Activated naive CD8-positive, alpha-beta T cell treated with anti-CD3 and anti-CD28 coated beads, Interleukin-2, amount 50 U/mL, for 24 hours (primary cell): ENCODE measurements at regions not wholly inside any gene's neighbourhood (a gene's known extent, or its start where the extent isn't known, plus 50 kb on each side); places are given as distances from the start of the nearest gene placed in this dataset.

Experiments
- ATAC-seq: fragments of 150-1000 bp; cut with Tn5 transposase; one replicate; pipeline ENCODE4 v1.10.0; 2021
- DNase-seq: peaks from one replicate; pipeline ENCODE4 v3.0.0; 2021
- H3K27ac Mint-ChIP-seq: one replicate; pipeline ENCODE4 v1.8.0; 2021; ENCODE audit warnings: mild to moderate bottlenecking, mixed read lengths
- H3K27me3 Mint-ChIP-seq: one replicate; pipeline ENCODE4 v1.8.0; 2021; ENCODE audit warnings: mixed read lengths
- H3K36me3 Mint-ChIP-seq: one replicate; pipeline ENCODE4 v1.8.0; 2021; ENCODE audit warnings: low read depth, mixed read lengths
- H3K4me1 Mint-ChIP-seq: one replicate; pipeline ENCODE4 v1.8.0; 2021; ENCODE audit warnings: mixed read lengths
- H3K4me3 Mint-ChIP-seq: one replicate; pipeline ENCODE4 v1.8.0; 2021; ENCODE audit warnings: mild to moderate bottlenecking, moderate library complexity, mixed read lengths
- H3K9me3 Mint-ChIP-seq: one replicate; pipeline ENCODE4 v1.8.0; 2021; ENCODE audit warnings: mixed read lengths

DNA sequence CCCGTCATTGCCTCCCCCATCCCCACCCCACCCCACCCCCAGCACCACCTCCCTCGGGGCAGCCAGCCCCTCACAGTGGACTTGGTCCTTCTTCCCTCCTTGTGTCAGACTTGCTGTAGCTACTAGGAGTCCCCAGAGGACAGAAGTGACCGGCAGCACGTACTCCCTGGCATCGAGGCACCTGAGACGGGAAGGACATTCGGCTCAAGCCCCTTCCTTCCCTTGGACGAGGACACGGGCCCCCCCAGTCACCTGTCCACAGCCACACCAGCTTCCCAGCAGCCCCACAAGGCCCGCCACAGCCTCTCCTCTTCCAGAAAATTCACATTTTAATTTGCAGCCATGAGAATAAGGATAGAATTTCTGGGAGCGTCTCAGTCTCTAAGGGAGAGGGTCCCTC is 267.8 kb upstream of the SHH start:
- H3K36me3 Mint-ChIP-seq, result no peaks in the 10 kb centered on the region

GRCh38 chr7:156079156-156079555 is 266.9 kb upstream of the SHH start:
- no peak overlapping the region for H3K27ac Mint-ChIP-seq
- no peak for DNase-seq
- no peak for ATAC-seq
- H3K4me3 Mint-ChIP-seq, result no peak overlapping the region
- H3K9me3 Mint-ChIP-seq, result no peaks in the 10 kb centered on the region
- no peaks in the 10 kb centered on the region for H3K36me3 Mint-ChIP-seq
- no peaks in the 10 kb centered on the region for H3K4me1 Mint-ChIP-seq
- H3K27me3 Mint-ChIP-seq, result no peaks in the 10 kb centered on the region

More for the DNA sequence above, 267.8 kb upstream of the SHH start:
- no peak for DNase-seq
- Mint-ChIP-seq H3K27me3 (no peaks in the 10 kb centered on the region), H3K9me3 (no peaks in the 10 kb centered on the region), H3K4me3 (no peak overlapping the region), H3K4me1 (no peaks in the 10 kb centered on the region), H3K27ac (no peak overlapping the region)
- no peak for ATAC-seq

GRCh38 chr7:156074982-156075615 is 262.8 kb upstream of the SHH start:
- no peak overlapping the region for H3K27ac Mint-ChIP-seq
- H3K4me1 Mint-ChIP-seq, result no peaks in the 10 kb centered on the region
- no peaks in the 10 kb centered on the region for H3K36me3 Mint-ChIP-seq
- no peak overlapping the region for H3K4me3 Mint-ChIP-seq
- H3K27me3 Mint-ChIP-seq, result no peaks in the 10 kb centered on the region
- H3K9me3 Mint-ChIP-seq, result no peaks in the 10 kb centered on the region
- ATAC-seq (no peak), DNase-seq (no peak)

- H3K36me3 Mint-ChIP-seq, result no peaks in the 10 kb centered on the region
- no peaks in the 10 kb centered on the region for H3K27me3 Mint-ChIP-seq
- no peak for DNase-seq
- H3K9me3 Mint-ChIP-seq, result no peaks in the 10 kb centered on the region
- no peaks in the 10 kb centered on the region for H3K4me1 Mint-ChIP-seq
- ATAC-seq, result no peak
- H3K4me3 Mint-ChIP-seq, result no peak overlapping the region
- no peak overlapping the region for H3K27ac Mint-ChIP-seq
These were observed 261.8 kb upstream of the SHH start for GRCh38 chr7:156074084-156074483.

GRCh38 chr7:156073366-156074052 is 261.2 kb upstream of the SHH start:
- Mint-ChIP-seq H3K9me3 (no peaks in the 10 kb centered on the region), H3K4me3 (no peak overlapping the region), H3K36me3 (no peaks in the 10 kb centered on the region), H3K27me3 (no peaks in the 10 kb centered on the region), H3K27ac (no peak overlapping the region), H3K4me1 (no peaks in the 10 kb centered on the region)
- DNase-seq (no peak), ATAC-seq (no peak)

DNA sequence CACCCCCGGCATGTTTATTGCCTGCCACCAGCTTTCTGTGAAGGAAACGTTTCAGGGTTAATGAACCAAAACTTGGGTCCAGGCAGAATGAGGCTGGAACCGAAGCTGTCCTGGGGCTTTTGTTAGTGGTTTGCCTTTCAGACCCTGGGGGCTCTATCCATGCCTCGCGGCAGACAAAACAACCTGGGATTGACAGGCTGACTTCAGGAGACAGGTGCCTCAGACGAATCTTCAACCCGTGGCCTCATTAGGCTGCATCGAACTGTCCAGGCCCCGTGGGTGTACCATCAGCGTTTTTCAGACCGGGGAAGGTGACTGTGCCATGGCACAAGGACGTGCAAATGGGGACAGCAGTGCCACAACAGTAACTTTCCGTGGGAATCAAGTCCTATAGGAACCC is 259.3 kb upstream of the SHH start:
- Mint-ChIP-seq H3K27me3 (no peaks in the 10 kb centered on the region), H3K4me3 (no peak overlapping the region), H3K9me3 (no peaks in the 10 kb centered on the region), H3K4me1 (no peaks in the 10 kb centered on the region), H3K36me3 (no peaks in the 10 kb centered on the region), H3K27ac (no peak overlapping the region)
- DNase-seq (no peak), ATAC-seq (no peak)

DNA sequence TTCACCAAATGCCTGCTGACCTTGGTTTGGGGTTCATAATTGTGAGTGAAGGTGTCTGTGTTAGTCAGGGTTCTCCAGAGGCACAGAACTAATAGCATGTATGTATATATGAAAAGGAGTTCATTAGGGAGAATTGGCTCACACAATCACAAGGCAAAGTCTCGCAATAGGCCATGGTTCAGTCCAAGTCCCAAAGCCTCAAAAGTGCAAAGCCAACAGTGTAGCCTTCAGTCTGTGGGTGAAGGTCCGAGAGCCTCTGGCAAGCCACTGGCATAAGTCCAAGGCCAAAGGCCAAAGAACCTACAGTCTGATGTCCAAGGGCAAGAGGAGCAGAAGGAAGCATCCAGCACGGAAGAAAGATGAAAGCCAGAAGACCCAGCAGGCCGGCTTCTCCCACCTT is 257.6 kb upstream of the SHH start:
- Mint-ChIP-seq H3K27ac (no peak overlapping the region), H3K4me3 (no peak overlapping the region), H3K27me3 (no peaks in the 10 kb centered on the region), H3K9me3 (no peaks in the 10 kb centered on the region), H3K36me3 (no peaks in the 10 kb centered on the region), H3K4me1 (no peaks in the 10 kb centered on the region)
- DNase-seq (no peak), ATAC-seq (no peak)

- DNase-seq (no peak), ATAC-seq (no peak)
- Mint-ChIP-seq H3K9me3 (no peaks in the 10 kb centered on the region), H3K4me3 (no peak overlapping the region), H3K27ac (no peak overlapping the region), H3K4me1 (no peaks in the 10 kb centered on the region), H3K36me3 (no peaks in the 10 kb centered on the region), H3K27me3 (no peaks in the 10 kb centered on the region)
These were observed 254.9 kb upstream of the SHH start for GRCh38 chr7:156067156-156067555.

DNA sequence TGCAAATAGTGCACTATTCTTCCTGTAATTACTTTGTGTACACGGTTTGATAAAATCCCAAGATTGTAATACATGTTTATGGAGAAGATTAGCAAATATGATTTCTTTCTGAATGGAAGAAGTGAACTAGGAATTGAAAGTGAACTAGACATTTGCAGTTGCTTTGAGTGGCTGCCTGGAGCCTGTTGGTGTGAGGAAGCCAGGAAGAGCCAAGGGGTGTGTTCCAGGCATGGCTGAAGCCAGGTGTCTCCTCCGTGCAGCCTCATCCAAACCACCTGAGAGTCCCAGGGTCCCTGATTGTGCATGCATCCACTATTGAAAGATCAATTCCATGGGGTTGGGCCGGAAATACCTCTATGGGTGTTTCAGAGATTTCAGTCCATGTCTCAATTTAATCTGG is 253.1 kb upstream of the SHH start:
- Mint-ChIP-seq H3K27ac (no peak overlapping the region), H3K27me3 (no peaks in the 10 kb centered on the region), H3K4me1 (no peaks in the 10 kb centered on the region), H3K9me3 (peaks cover 8% of the 10 kb centered on the region), H3K4me3 (no peak overlapping the region), H3K36me3 (no peaks in the 10 kb centered on the region)
- ATAC-seq, result no peak
- DNase-seq, result no peak

GRCh38 chr7:156064971-156065386 is 252.7 kb upstream of the SHH start:
- ATAC-seq (no peak), DNase-seq (no peak)
- Mint-ChIP-seq H3K4me1 (no peaks in the 10 kb centered on the region), H3K27me3 (no peaks in the 10 kb centered on the region), H3K4me3 (no peak overlapping the region), H3K9me3 (peaks cover 11% of the 10 kb centered on the region), H3K36me3 (no peaks in the 10 kb centered on the region), H3K27ac (no peak overlapping the region)

GRCh38 chr7:156063241-156063810 is 251.1 kb upstream of the SHH start:
- H3K36me3 Mint-ChIP-seq, result no peaks in the 10 kb centered on the region

GRCh38 chr7:156062286-156062685 is 250.0 kb upstream of the SHH start:
- H3K36me3 Mint-ChIP-seq, result no peaks in the 10 kb centered on the region
- no peak for ATAC-seq
- no peaks in the 10 kb centered on the region for H3K27me3 Mint-ChIP-seq
- peaks cover 11% of the 10 kb centered on the region for H3K9me3 Mint-ChIP-seq
- no peak for DNase-seq
- no peak overlapping the region for H3K4me3 Mint-ChIP-seq
- no peaks in the 10 kb centered on the region for H3K4me1 Mint-ChIP-seq
- H3K27ac Mint-ChIP-seq, result no peak overlapping the region

More at GRCh38 chr7:156063241-156063810, 251.1 kb upstream of the SHH start:
- peaks cover 11% of the 10 kb centered on the region for H3K9me3 Mint-ChIP-seq
- no peak for ATAC-seq
- no peak overlapping the region for H3K4me3 Mint-ChIP-seq
- no peaks in the 10 kb centered on the region for H3K4me1 Mint-ChIP-seq
- DNase-seq, result no peak
- no peak overlapping the region for H3K27ac Mint-ChIP-seq
- no peaks in the 10 kb centered on the region for H3K27me3 Mint-ChIP-seq

DNA sequence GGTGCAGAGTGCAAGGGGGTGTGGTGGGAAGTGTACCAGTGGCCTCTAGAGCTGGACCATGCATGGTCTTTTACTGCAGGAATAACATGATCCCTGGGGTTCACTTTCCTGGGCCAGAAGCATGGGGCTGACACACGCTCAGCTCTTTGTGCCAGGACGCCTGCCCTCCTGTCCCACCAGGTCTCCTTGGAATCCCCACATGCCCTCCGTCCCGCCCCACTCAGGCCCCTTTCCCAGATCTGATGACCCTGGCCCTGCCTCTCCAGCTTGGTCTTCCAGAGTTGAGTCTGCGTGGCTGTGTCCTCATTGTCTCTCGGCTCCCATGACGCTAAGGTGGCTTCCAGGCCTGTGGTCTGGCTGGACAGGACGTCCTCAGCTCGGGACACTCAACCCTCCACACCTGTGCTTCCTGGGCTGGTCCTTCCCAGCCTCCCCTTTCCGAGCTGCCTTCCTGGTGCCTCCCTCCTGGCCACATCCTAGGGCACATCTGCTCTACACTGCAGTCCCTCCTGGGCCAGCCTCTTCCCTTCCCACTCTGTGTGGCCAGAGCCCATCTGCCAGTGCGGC is 249.5 kb upstream of the SHH start:
- no peak overlapping the region for H3K27ac Mint-ChIP-seq
- H3K4me3 Mint-ChIP-seq, result no peak overlapping the region
- ATAC-seq (no peak), DNase-seq (no peak)
- H3K27me3 Mint-ChIP-seq, result no peaks in the 10 kb centered on the region
- no peaks in the 10 kb centered on the region for H3K4me1 Mint-ChIP-seq
- peaks cover 11% of the 10 kb centered on the region for H3K9me3 Mint-ChIP-seq
- no peaks in the 10 kb centered on the region for H3K36me3 Mint-ChIP-seq

GRCh38 chr7:156060925-156061324 is 248.7 kb upstream of the SHH start:
- no peaks in the 10 kb centered on the region for H3K27me3 Mint-ChIP-seq
- no peak overlapping the region for H3K27ac Mint-ChIP-seq
- H3K9me3 Mint-ChIP-seq, result peaks cover 11% of the 10 kb centered on the region
- no peak overlapping the region for H3K4me3 Mint-ChIP-seq
- no peaks in the 10 kb centered on the region for H3K4me1 Mint-ChIP-seq
- DNase-seq (no peak), ATAC-seq (no peak)
- no peaks in the 10 kb centered on the region for H3K36me3 Mint-ChIP-seq

- ATAC-seq (no peak), DNase-seq (no peak)
- no peaks in the 10 kb centered on the region for H3K36me3 Mint-ChIP-seq
- H3K27ac Mint-ChIP-seq, result no peak overlapping the region
- H3K9me3 Mint-ChIP-seq, result peaks cover 11% of the 10 kb centered on the region
- no peaks in the 10 kb centered on the region for H3K4me1 Mint-ChIP-seq
- H3K27me3 Mint-ChIP-seq, result no peaks in the 10 kb centered on the region
- H3K4me3 Mint-ChIP-seq, result no peak overlapping the region
These were observed 247.1 kb upstream of the SHH start for GRCh38 chr7:156059369-156059768.
